ENCODE measurements at regions not wholly inside any gene's neighbourhood (a gene's known extent, or its start where the extent isn't known, plus 50 kb on each side); places are given as distances from the start of the nearest gene placed in this dataset.
A peak's percentile ranks its signal among the peaks of the same experiment; 100 is the strongest.

- H3K4me1 ChIP-seq: peaks cover 15% of the 10 kb centered on the region; the same call in 1 of the 2 replicates
- H3K36me3 ChIP-seq: no peaks in the 10 kb centered on the region
- H3K27me3 ChIP-seq: no peaks in the 10 kb centered on the region
- H3K4me3 ChIP-seq (ENCODE audit: low read depth, low read length): no peak overlapping the region
- no peak for TF ChIP-seq CTCF (IDR thresholded peaks at IDR 0.05; ENCODE audit: low read depth, low read length)
- DNase-seq: peak; percentile 26
- no peaks in the 10 kb centered on the region for H3K9me3 ChIP-seq
These were observed 669.0 kb upstream of the FOXG1 start for GRCh38 chr14:28097585-28097984.

GRCh38 chr14:28098856-28099255 is 667.7 kb upstream of the FOXG1 start:
- H3K4me3 ChIP-seq (ENCODE audit: low read depth, low read length): no peak overlapping the region
- DNase-seq: peak; percentile 19

GRCh38 chr14:28102001-28102400 is 664.6 kb upstream of the FOXG1 start:
- no peak overlapping the region for H3K4me3 ChIP-seq (ENCODE audit: low read depth, low read length)
- H3K27me3 ChIP-seq: no peaks in the 10 kb centered on the region
- TF ChIP-seq CTCF (IDR thresholded peaks at IDR 0.05; ENCODE audit: low read depth, low read length): no peak
- no peaks in the 10 kb centered on the region for H3K9me3 ChIP-seq
- DNase-seq: peak; percentile 77
- H3K36me3 ChIP-seq: no peaks in the 10 kb centered on the region
- peaks cover 15% of the 10 kb centered on the region; the same call in 1 of the 2 replicates for H3K4me1 ChIP-seq

More at GRCh38 chr14:28098856-28099255, 667.7 kb upstream of the FOXG1 start:
- H3K36me3 ChIP-seq: no peaks in the 10 kb centered on the region
- peaks cover 15% of the 10 kb centered on the region; the same call in 1 of the 2 replicates for H3K4me1 ChIP-seq
- no peaks in the 10 kb centered on the region for H3K9me3 ChIP-seq
- no peaks in the 10 kb centered on the region for H3K27me3 ChIP-seq
- TF ChIP-seq CTCF (IDR thresholded peaks at IDR 0.05; ENCODE audit: low read depth, low read length): no peak

GRCh38 chr14:28102814-28103213 is 663.8 kb upstream of the FOXG1 start:
- H3K27me3 ChIP-seq: no peaks in the 10 kb centered on the region
- no peak for TF ChIP-seq CTCF (IDR thresholded peaks at IDR 0.05; ENCODE audit: low read depth, low read length)
- H3K9me3 ChIP-seq: no peaks in the 10 kb centered on the region
- peak; percentile 11 for DNase-seq
- H3K4me1 ChIP-seq: peaks cover 14% of the 10 kb centered on the region; the same call in 1 of the 2 replicates
- no peaks in the 10 kb centered on the region for H3K36me3 ChIP-seq
- H3K4me3 ChIP-seq (ENCODE audit: low read depth, low read length): no peak overlapping the region

- no peak overlapping the region for H3K4me3 ChIP-seq (ENCODE audit: low read depth, low read length)
- H3K4me1 ChIP-seq: no peaks in the 10 kb centered on the region
- no peaks in the 10 kb centered on the region for H3K36me3 ChIP-seq
- no peaks in the 10 kb centered on the region for H3K27me3 ChIP-seq
- no peaks in the 10 kb centered on the region for H3K9me3 ChIP-seq
- no peak for TF ChIP-seq CTCF (IDR thresholded peaks at IDR 0.05; ENCODE audit: low read depth, low read length)
- no peak for DNase-seq
These were observed 653.3 kb upstream of the FOXG1 start for GRCh38 chr14:28113311-28113710.

GRCh38 chr14:28116716-28117115 is 649.9 kb upstream of the FOXG1 start:
- H3K27me3 ChIP-seq: no peaks in the 10 kb centered on the region
- no peaks in the 10 kb centered on the region for H3K9me3 ChIP-seq
- TF ChIP-seq CTCF (IDR thresholded peaks at IDR 0.05; ENCODE audit: low read depth, low read length): peak; percentile 41
- H3K4me3 ChIP-seq (ENCODE audit: low read depth, low read length): no peak overlapping the region
- H3K4me1 ChIP-seq: no peaks in the 10 kb centered on the region
- H3K36me3 ChIP-seq: no peaks in the 10 kb centered on the region
- DNase-seq: peak; percentile 35
